ENCODE measurements at regions not wholly inside any gene's neighbourhood (a gene's known extent, or its start where the extent isn't known, plus 50 kb on each side); places are given as distances from the start of the nearest gene placed in this dataset.

DNA sequence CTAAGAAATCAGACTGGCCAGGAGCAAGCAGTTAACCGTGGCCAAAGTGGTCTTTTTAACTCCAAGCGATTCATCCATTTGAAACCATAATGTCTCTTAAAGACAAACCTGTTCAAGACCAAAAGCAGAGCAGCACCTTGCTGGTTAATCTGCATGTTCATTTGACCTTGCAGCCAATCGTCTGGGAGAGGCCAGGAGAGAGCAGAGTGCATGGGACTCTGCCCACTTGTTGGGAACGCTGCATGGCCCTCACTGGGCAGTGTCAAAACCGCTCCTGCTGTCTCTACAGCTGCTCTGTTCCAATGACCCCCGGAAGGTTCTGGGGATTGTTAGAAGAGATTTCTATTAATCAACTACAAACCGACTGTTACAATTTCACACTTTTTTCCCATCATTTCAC lies 79.6 kb downstream of the OLIG3 start:
- TF ChIP-seq OSR1 (CRISPR knock-in tag; IDR thresholded peaks at IDR 0.05) (no peak), ZFP3 (CRISPR knock-in tag; IDR thresholded peaks at IDR 0.05) (no peak), ZNF8 (CRISPR knock-in tag; IDR thresholded peaks at IDR 0.05) (no peak), ZNF70 (CRISPR knock-in tag; IDR thresholded peaks at IDR 0.05) (no peak)

Measured in SK-N-SH treated with all-trans-retinoic acid at 6 μM for 48 hours (cell line).